IPS DF 4.7 (cell line): ENCODE measurements at regions not wholly inside any gene's neighbourhood (a gene's known extent, or its start where the extent isn't known, plus 50 kb on each side); places are given as distances from the start of the nearest gene placed in this dataset.

Source experiments
- DNase-seq: peaks from one replicate; pipeline ENCODE4 v3.0.0-alpha.2; 2013; ENCODE audit warnings: low spot score; ENCODE audit errors: extremely low read depth

GRCh38 chr13:40290758-40291157 lies 375.7 kb downstream of the FOXO1 start:
- no peak for DNase-seq

GRCh38 chr13:40292108-40292507 lies 374.3 kb downstream of the FOXO1 start:
- DNase-seq: no peak

- DNase-seq: no peak
These were observed 373.9 kb downstream of the FOXO1 start for GRCh38 chr13:40292536-40292935.

GRCh38 chr13:40302351-40302750 lies 364.1 kb downstream of the FOXO1 start:
- no peak for DNase-seq

- no peak for DNase-seq
These were observed 362.1 kb downstream of the FOXO1 start for GRCh38 chr13:40304391-40304790.

GRCh38 chr13:40306817-40307216 lies 359.6 kb downstream of the FOXO1 start:
- DNase-seq: no peak

- no peak for DNase-seq
These were observed 356.6 kb downstream of the FOXO1 start for GRCh38 chr13:40309881-40310280.

- DNase-seq: no peak
These were observed 354.9 kb downstream of the FOXO1 start for GRCh38 chr13:40311356-40312101.

- DNase-seq: no peak
These were observed 352.9 kb downstream of the FOXO1 start for GRCh38 chr13:40313269-40314200.

GRCh38 chr13:40315416-40316064 lies 350.9 kb downstream of the FOXO1 start:
- DNase-seq: no peak

- DNase-seq: no peak
These were observed 350.1 kb downstream of the FOXO1 start for GRCh38 chr13:40316301-40316700.

- DNase-seq: no peak
These were observed 348.5 kb downstream of the FOXO1 start for GRCh38 chr13:40317980-40318327.

- no peak for DNase-seq
These were observed 348.1 kb downstream of the FOXO1 start for GRCh38 chr13:40318366-40318765.

GRCh38 chr13:40319699-40320579 lies 346.5 kb downstream of the FOXO1 start:
- DNase-seq: no peak

GRCh38 chr13:40328091-40328490 lies 338.4 kb downstream of the FOXO1 start:
- DNase-seq: no peak

GRCh38 chr13:40329781-40330485 lies 336.5 kb downstream of the FOXO1 start:
- DNase-seq: no peak

GRCh38 chr13:40330950-40331349 lies 335.5 kb downstream of the FOXO1 start:
- DNase-seq: no peak

- no peak for DNase-seq
These were observed 334.6 kb downstream of the FOXO1 start for GRCh38 chr13:40331802-40332201.

GRCh38 chr13:40333226-40333625 lies 333.2 kb downstream of the FOXO1 start:
- no peak for DNase-seq

GRCh38 chr13:40334031-40334430 lies 332.4 kb downstream of the FOXO1 start:
- DNase-seq: no peak
